Gastroesophageal sphincter (tissue), 3 donors: ENCODE measurements at regions not wholly inside any gene's neighbourhood (a gene's known extent, or its start where the extent isn't known, plus 50 kb on each side); places are given as distances from the start of the nearest gene placed in this dataset.

Experiments used
- EP300 ChIP-seq: sonication (generic); formaldehyde crosslinking; IDR thresholded peaks from one replicate; pipeline ENCODE4 v1.6.1; 2017; ENCODE audit warnings: antibody characterized with exemption, mild to moderate bottlenecking
- POLR2A ChIP-seq, 2 donors: fragments of 450-650 bp; IDR thresholded peaks; one replicate each; pipeline ENCODE4 v1.6.1; 2017; ENCODE audit warnings: antibody characterized with exemption in 2 of 2, mild to moderate bottlenecking in 2 of 2, moderate library complexity in 1 of 2
- POLR2AphosphoS5 ChIP-seq: sonication (generic); formaldehyde crosslinking; IDR thresholded peaks from one replicate; pipeline ENCODE4 v1.6.1; 2017; ENCODE audit warnings: antibody characterized with exemption
- TF ChIP-seq, protein P1 (sequence below), 4 experiments: fragments of 200-600 bp in 2 of 4; fragments of 450-650 bp in 2 of 4; sonication (generic) in 1 of 4; IDR thresholded peaks; one replicate each; pipeline ENCODE4 v1.5.1; 2017 to 2019; ENCODE audit warnings: antibody characterized with exemption in 4 of 4, mild to moderate bottlenecking in 2 of 4, moderate library complexity in 2 of 4

DNA sequence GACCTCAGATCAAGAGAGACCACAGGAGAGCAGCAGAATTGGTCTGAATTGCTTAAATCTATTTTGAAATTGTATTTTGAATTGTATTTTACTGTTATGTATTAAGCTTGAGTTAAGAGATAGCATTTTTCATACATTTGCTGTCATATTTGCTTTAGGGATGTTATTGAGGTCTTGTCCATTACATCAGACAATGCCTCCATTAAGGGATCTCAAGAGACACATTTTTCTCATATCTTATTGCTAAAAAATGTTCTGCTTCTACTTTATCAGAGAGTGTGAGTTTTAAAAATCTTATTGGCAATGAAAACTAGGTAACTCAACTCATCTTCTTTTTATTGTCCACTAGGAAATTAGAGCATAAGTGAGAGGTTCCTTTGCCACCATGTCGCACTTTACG lies 66.8 kb upstream of the CTAGE1 start:
- no peak for TF ChIP-seq EP300
- no peak for TF ChIP-seq POLR2A (IDR thresholded peaks at IDR 0.05)
- TF ChIP-seq, protein P1, sequence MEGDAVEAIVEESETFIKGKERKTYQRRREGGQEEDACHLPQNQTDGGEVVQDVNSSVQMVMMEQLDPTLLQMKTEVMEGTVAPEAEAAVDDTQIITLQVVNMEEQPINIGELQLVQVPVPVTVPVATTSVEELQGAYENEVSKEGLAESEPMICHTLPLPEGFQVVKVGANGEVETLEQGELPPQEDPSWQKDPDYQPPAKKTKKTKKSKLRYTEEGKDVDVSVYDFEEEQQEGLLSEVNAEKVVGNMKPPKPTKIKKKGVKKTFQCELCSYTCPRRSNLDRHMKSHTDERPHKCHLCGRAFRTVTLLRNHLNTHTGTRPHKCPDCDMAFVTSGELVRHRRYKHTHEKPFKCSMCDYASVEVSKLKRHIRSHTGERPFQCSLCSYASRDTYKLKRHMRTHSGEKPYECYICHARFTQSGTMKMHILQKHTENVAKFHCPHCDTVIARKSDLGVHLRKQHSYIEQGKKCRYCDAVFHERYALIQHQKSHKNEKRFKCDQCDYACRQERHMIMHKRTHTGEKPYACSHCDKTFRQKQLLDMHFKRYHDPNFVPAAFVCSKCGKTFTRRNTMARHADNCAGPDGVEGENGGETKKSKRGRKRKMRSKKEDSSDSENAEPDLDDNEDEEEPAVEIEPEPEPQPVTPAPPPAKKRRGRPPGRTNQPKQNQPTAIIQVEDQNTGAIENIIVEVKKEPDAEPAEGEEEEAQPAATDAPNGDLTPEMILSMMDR (IDR thresholded peaks at IDR 0.05), result no peak
- no peak for TF ChIP-seq POLR2AphosphoS5
